ENCODE measurements at regions not wholly inside any gene's neighbourhood (a gene's known extent, or its start where the extent isn't known, plus 50 kb on each side); places are given as distances from the start of the nearest gene placed in this dataset.

DNA sequence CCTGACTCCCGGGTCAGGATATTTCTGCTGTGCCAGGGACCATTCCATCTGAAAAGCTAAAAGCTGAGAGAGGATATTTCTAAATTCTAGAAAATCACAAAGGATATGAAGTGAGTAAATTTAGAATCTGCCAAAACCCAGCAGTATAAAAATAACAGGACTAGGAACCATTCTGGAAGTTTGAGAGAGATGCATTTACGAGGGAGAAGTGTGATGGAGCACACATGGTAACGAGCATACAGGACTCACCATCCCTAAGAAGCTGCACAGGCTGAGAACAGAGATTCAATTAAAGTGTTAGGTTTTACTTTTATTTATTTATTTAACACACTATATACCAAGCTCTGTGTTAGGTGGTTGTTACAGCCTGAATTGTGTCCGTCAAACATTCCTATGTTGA, 116.3 kb downstream of the GLUL start:
- H3K4me1 ChIP-seq, result no peaks in the 10 kb centered on the region
- H3K9me3 ChIP-seq, result no peaks in the 10 kb centered on the region
- no peak for DNase-seq
- no peak overlapping the region for H3K4me3 ChIP-seq
- H3K36me3 ChIP-seq, result no peaks in the 10 kb centered on the region
- H3K27me3 ChIP-seq, result no peaks in the 10 kb centered on the region
- no peak for TF ChIP-seq POLR2A (IDR thresholded peaks at IDR 0.05)
- TF ChIP-seq, protein P1, sequence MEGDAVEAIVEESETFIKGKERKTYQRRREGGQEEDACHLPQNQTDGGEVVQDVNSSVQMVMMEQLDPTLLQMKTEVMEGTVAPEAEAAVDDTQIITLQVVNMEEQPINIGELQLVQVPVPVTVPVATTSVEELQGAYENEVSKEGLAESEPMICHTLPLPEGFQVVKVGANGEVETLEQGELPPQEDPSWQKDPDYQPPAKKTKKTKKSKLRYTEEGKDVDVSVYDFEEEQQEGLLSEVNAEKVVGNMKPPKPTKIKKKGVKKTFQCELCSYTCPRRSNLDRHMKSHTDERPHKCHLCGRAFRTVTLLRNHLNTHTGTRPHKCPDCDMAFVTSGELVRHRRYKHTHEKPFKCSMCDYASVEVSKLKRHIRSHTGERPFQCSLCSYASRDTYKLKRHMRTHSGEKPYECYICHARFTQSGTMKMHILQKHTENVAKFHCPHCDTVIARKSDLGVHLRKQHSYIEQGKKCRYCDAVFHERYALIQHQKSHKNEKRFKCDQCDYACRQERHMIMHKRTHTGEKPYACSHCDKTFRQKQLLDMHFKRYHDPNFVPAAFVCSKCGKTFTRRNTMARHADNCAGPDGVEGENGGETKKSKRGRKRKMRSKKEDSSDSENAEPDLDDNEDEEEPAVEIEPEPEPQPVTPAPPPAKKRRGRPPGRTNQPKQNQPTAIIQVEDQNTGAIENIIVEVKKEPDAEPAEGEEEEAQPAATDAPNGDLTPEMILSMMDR (IDR thresholded peaks at IDR 0.05), result no peak
- H3K27ac ChIP-seq, result no peak overlapping the region

DNA sequence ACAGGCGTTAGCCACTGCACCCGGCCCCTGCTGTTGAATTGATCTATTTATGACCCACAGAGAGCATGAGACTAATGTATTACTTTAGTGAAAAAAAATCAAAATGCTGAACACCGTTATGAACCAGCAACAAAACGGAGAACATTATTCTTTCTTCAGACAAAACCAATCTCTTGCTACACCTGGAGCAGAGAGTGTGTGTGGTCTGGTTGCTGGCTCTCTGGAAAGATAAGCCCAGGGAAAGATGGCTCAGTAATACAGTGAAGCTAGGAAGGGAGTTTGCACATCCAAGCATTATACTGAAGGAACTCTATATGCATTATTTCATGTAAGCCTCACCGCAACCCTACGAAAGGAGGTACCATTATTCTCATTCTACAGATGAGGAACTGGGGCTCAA, 117.0 kb downstream of the GLUL start:
- no peaks in the 10 kb centered on the region for H3K9me3 ChIP-seq
- H3K36me3 ChIP-seq, result no peaks in the 10 kb centered on the region
- TF ChIP-seq, protein P1 (IDR thresholded peaks at IDR 0.05), result no peak
- no peak for TF ChIP-seq POLR2A (IDR thresholded peaks at IDR 0.05)
- H3K27me3 ChIP-seq, result no peaks in the 10 kb centered on the region
- no peak for DNase-seq
- H3K4me3 ChIP-seq, result no peak overlapping the region
- H3K4me1 ChIP-seq, result no peaks in the 10 kb centered on the region
- no peak overlapping the region for H3K27ac ChIP-seq

DNA sequence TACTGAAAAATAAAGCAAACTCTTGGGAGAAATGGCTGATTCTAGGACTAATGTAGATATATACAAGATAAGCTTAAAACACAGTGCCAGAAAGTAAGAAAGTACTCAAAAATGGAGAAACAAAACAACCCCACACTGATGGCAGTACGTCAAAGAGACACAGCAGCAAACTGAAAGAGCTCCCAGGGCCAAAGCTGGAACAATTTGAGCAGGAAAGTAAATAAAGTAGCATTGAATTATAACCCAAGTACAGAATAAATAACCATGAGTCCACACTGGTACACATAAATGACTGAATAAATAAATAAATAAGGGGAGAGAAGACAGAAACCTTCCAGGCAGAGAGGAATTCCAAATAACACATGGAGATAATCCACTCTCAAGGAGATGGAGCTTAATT, 120.9 kb downstream of the GLUL start:
- H3K4me1 ChIP-seq, result no peaks in the 10 kb centered on the region
- H3K4me3 ChIP-seq, result no peak overlapping the region
- H3K27ac ChIP-seq, result no peak overlapping the region
- H3K9me3 ChIP-seq, result no peaks in the 10 kb centered on the region
- H3K27me3 ChIP-seq, result no peaks in the 10 kb centered on the region
- TF ChIP-seq POLR2A (IDR thresholded peaks at IDR 0.05), result no peak
- TF ChIP-seq, protein P1 (IDR thresholded peaks at IDR 0.05), result no peak
- no peak for DNase-seq
- no peaks in the 10 kb centered on the region for H3K36me3 ChIP-seq

DNA sequence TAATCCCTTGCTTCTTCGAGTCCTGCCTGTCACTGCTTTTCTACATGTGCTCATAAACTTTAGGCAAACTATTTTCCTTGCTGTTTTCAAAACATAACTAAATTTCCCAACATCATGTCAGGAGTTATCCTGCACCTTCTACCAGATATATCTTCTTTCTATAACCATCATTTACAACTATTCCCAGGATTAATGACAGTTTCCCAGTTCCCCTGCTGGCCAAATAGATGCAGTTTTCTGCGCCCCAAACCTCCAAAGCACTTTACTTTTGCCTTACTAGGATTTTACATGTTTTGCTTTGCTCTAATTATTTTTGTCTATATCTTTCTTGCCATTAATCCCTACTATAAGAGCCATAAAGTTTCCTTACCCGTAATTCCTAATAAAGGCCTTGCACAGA, 122.5 kb downstream of the GLUL start:
- no peaks in the 10 kb centered on the region for H3K4me1 ChIP-seq
- H3K4me3 ChIP-seq, result no peak overlapping the region
- DNase-seq, result no peak
- no peak overlapping the region for H3K27ac ChIP-seq
- H3K27me3 ChIP-seq, result no peaks in the 10 kb centered on the region
- H3K9me3 ChIP-seq, result no peaks in the 10 kb centered on the region
- H3K36me3 ChIP-seq, result no peaks in the 10 kb centered on the region
- TF ChIP-seq, protein P1 (IDR thresholded peaks at IDR 0.05), result no peak
- no peak for TF ChIP-seq POLR2A (IDR thresholded peaks at IDR 0.05)

DNA sequence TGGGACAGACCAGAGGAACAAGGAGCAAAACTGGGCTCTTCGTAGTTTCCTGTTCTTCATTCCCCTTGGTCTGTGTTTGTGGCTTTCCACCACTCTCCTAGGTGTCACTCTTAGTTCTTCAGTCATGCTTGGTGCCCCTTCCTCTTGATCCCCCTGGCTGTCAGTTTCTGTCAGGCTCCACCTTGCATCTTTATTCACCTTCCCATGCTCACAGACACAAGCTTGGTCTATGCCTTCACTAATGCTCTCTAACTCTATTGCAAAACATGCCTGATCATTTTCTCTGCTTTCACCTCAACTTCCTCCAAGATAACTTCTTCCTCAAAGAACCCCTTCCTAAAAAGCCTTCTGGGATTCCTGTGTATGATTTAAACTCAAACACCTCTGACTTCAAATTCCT, 122.9 kb downstream of the GLUL start:
- DNase-seq, result no peak
- Histone ChIP-seq H3K4me1 (no peaks in the 10 kb centered on the region), H3K27me3 (no peaks in the 10 kb centered on the region), H3K4me3 (no peak overlapping the region), H3K36me3 (no peaks in the 10 kb centered on the region), H3K9me3 (no peaks in the 10 kb centered on the region), H3K27ac (no peak overlapping the region)
- TF ChIP-seq POLR2A (IDR thresholded peaks at IDR 0.05), result no peak
- TF ChIP-seq, protein P1 (IDR thresholded peaks at IDR 0.05), result no peak

DNA sequence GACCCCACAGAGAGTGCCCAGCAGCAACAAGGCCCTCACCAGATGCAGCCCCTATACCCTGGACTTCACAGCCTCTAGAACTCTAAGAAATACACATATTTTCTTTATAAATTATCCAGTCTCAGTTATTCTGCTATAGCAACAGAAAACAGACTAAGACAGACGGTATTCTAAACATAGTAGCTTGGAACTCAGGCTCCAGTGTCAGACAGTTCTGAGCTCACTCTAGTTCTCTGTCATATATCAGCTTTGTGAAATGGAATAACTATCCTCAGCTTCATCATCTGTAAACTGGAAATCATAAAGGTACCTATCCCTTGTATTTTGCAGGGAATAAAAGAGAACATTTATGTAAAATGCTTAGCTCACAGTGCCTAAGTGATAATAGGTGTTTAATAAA, 127.4 kb downstream of the GLUL start:
- Histone ChIP-seq H3K27me3 (no peaks in the 10 kb centered on the region), H3K27ac (no peak overlapping the region), H3K9me3 (no peaks in the 10 kb centered on the region), H3K4me3 (no peak overlapping the region), H3K36me3 (no peaks in the 10 kb centered on the region), H3K4me1 (no peaks in the 10 kb centered on the region)
- DNase-seq, result no peak
- TF ChIP-seq POLR2A (IDR thresholded peaks at IDR 0.05), result no peak
- TF ChIP-seq, protein P1 (IDR thresholded peaks at IDR 0.05), result no peak

Data from Peyer's patch (tissue), 4 donors.